B cell (primary cell): ENCODE measurements at regions not wholly inside any gene's neighbourhood (a gene's known extent, or its start where the extent isn't known, plus 50 kb on each side); places are given as distances from the start of the nearest gene placed in this dataset.

Experiments
- ATAC-seq: fragments of 200-7000 bp; cut with Tn5 transposase; one replicate; pipeline ENCODE4 v1.10.0; 2021; ENCODE audit warnings: low read depth, mild to moderate bottlenecking, moderate number of reproducible peaks, moderate library complexity
- CTCF ChIA-PET: fragments of 350-600 bp; sonication (Branson Sonifier 250); formaldehyde crosslinking; loops from one replicate; lab custom pipeline; 2021; ENCODE audit warnings: antibody characterized with exemption, inconsistent platforms; lab: Charles Lee
- POLR2A ChIA-PET: fragments of 350-600 bp; sonication (Branson Sonifier 250); formaldehyde crosslinking; loops from one replicate; lab custom pipeline; 2021; ENCODE audit warnings: antibody characterized with exemption; lab: Charles Lee
- DNase-seq: peaks from one replicate; pipeline ENCODE4 v3.0.0; 2013
- H2AFZ ChIP-seq: 2 replicates; pipeline ENCODE4 v1.6.1; 2012; ENCODE audit warnings: mild to moderate bottlenecking, low read depth, low read length; ENCODE audit not compliant: insufficient read depth, poor library complexity, severe bottlenecking
- H3K27ac ChIP-seq, 2 donors: 1 replicate in 1 of 2; 2 replicates in 1 of 2; pipeline ENCODE4 v1.5.1; 2012 to 2013; ENCODE audit warnings: low read length in 2 of 2, mild to moderate bottlenecking in 2 of 2, moderate library complexity in 1 of 2
- H3K27me3 ChIP-seq, 4 experiments: fragments of 200-600 bp in 1 of 4; sonication (generic) in 1 of 4; replicated peaks in 1 of 4; 1 replicate in 2 of 4; 2 replicates in 2 of 4; pipeline versions ENCODE4 v1.6.1 to v1.7.0; 2013 to 2016; ENCODE audit warnings: low read length in 3 of 4, mild to moderate bottlenecking in 2 of 4, mixed read lengths in 1 of 4, moderate library complexity in 1 of 4; ENCODE audit not compliant: insufficient read depth in 4 of 4, control insufficient read depth in 3 of 4; ENCODE audit errors: control extremely low read depth in 1 of 4
- H3K36me3 ChIP-seq, 2 experiments: replicated peaks in 1 of 2; 1 replicate in 1 of 2; 2 replicates in 1 of 2; pipeline versions ENCODE4 v1.6.1 to v1.7.1; 2013; ENCODE audit warnings: low read length in 1 of 2; ENCODE audit not compliant: insufficient read depth in 2 of 2, control insufficient read depth in 1 of 2; ENCODE audit errors: control extremely low read depth in 1 of 2, extremely low read depth in 1 of 2
- H3K4me1 ChIP-seq, 2 donors: fragments of 200-600 bp in 1 of 2; sonication (generic) in 1 of 2; 1 replicate in 1 of 2; 2 replicates in 1 of 2; pipeline versions ENCODE4 v1.5.1 to v1.6.1; 2013 to 2017; ENCODE audit warnings: low read length in 2 of 2; ENCODE audit not compliant: control insufficient read depth in 2 of 2, insufficient read depth in 2 of 2
- H3K4me2 ChIP-seq: replicated peaks from 2 replicates; pipeline ENCODE3; 2012; ENCODE audit warnings: mild to moderate bottlenecking, low read depth, low read length; ENCODE audit not compliant: poor library complexity, severe bottlenecking
- H3K4me3 ChIP-seq, 5 experiments: fragments of 200-600 bp in 1 of 5; sonication (generic) in 1 of 5; 1 replicate in 3 of 5; 2 replicates in 2 of 5; pipeline versions ENCODE4 v1.5.1 to v1.7.0; 2011 to 2016; ENCODE audit warnings: low read length in 4 of 5, mild to moderate bottlenecking in 4 of 5, low read depth in 2 of 5, control low read depth in 1 of 5, moderate library complexity in 1 of 5; ENCODE audit not compliant: insufficient read depth in 1 of 5; ENCODE audit errors: control extremely low read depth in 1 of 5, extremely low read depth in 1 of 5
- H3K79me2 ChIP-seq: fragments of 200-600 bp; sonication (generic); one replicate; pipeline ENCODE4 v1.6.0; 2016; ENCODE audit warnings: low read length; ENCODE audit not compliant: control insufficient read depth, insufficient read depth
- H3K9ac ChIP-seq: fragments of 200-600 bp; sonication (generic); 2 replicates; pipeline ENCODE4 v1.6.1; 2017; ENCODE audit warnings: mild to moderate bottlenecking, low read length, moderate library complexity
- H3K9me3 ChIP-seq, 3 donors: one replicate each; pipeline versions ENCODE4 v1.6.1 to v1.7.1; 2013; ENCODE audit warnings: low read length in 2 of 3; ENCODE audit not compliant: control insufficient read depth in 2 of 3, insufficient read depth in 1 of 3; ENCODE audit errors: control extremely low read depth in 1 of 3
- H4K20me1 ChIP-seq: 2 replicates; pipeline ENCODE4 v1.6.0; 2012; ENCODE audit warnings: mild to moderate bottlenecking, low read length; ENCODE audit not compliant: insufficient read depth, control insufficient read depth, poor library complexity, severe bottlenecking
- H3K27ac Mint-ChIP-seq: one replicate; pipeline ENCODE4 v1.8.0; 2021; ENCODE audit warnings: mixed read lengths
- H3K27me3 Mint-ChIP-seq: one replicate; pipeline ENCODE4 v1.8.0; 2021; ENCODE audit warnings: mixed read lengths
- H3K4me1 Mint-ChIP-seq: one replicate; pipeline ENCODE4 v1.8.0; 2021; ENCODE audit warnings: mixed read lengths
- H3K4me3 Mint-ChIP-seq: one replicate; pipeline ENCODE4 v1.8.0; 2021; ENCODE audit warnings: mixed read lengths
- H3K9me3 Mint-ChIP-seq: one replicate; pipeline ENCODE4 v1.8.0; 2022; ENCODE audit warnings: mixed read lengths; ENCODE audit not compliant: insufficient read depth
- EZH2 ChIP-seq: IDR thresholded peaks from 2 replicates; pipeline ENCODE4 v1.6.1; 2012; ENCODE audit warnings: borderline replicate concordance, low read depth, mild to moderate bottlenecking, moderate library complexity, low read length; ENCODE audit not compliant: insufficient read depth, poor library complexity, severe bottlenecking
- WGBS: methylation state at CpG from one replicate; pipeline ENCODE4 v1.1.5; 2013; ENCODE audit warnings: missing lambda C conversion rate; ENCODE audit not compliant: insufficient coverage; 5-methylcytosine and 5-hydroxymethylcytosine counted together
- intact Hi-C: fragments of 100-400 bp; cut with micrococcal nuclease; formaldehyde crosslinking; loops from one replicate; pipeline ENCODE4 v1.10.0; 2022
- TF ChIP-seq, protein P1 (sequence below): fragments of 200-600 bp; IDR thresholded peaks from one replicate; pipeline ENCODE4 v1.8.0; 2022; ENCODE audit warnings: antibody characterized with exemption, mild to moderate bottlenecking

DNA sequence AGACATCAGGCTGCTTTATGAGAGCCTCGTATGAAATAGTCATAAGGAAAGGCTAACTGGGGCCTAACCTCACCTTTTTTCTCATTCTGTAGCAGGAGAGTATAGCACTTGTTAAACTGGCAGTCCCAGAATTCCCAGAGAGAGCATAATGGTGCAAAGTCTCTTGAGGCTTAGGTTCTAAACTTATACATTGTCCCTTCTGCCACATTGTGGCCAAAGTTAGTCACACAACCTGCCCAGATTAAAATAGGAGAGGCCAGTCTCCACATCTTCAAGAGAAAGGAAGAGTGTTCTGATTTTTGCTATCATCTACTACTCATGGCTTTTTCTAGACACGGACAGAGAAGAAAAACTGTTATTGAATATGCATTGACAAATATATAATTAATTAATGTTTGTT, 1588.9 kb upstream of the PCDH7 start:
- no CpG with 5 or more reads among the region's 2 CpGs for WGBS
- Histone ChIP-seq H4K20me1 (no peaks in the 10 kb centered on the region), H3K36me3 (no peaks in the 10 kb centered on the region), H3K9me3 (no peaks in the 10 kb centered on the region), H3K79me2 (no peaks in the 10 kb centered on the region), H3K27ac (no peak overlapping the region), H3K27me3 (no peaks in the 10 kb centered on the region), H3K9ac (no peak overlapping the region), H2AFZ (no peak overlapping the region), H3K4me3 (no peak overlapping the region), H3K4me1 (no peaks in the 10 kb centered on the region), H3K4me2 (no peak overlapping the region)
- Mint-ChIP-seq H3K4me1 (no peaks in the 10 kb centered on the region), H3K27ac (no peak overlapping the region), H3K4me3 (no peak overlapping the region), H3K9me3 (no peaks in the 10 kb centered on the region), H3K27me3 (no peaks in the 10 kb centered on the region)
- no peak for TF ChIP-seq EZH2
- TF ChIP-seq, protein P1, sequence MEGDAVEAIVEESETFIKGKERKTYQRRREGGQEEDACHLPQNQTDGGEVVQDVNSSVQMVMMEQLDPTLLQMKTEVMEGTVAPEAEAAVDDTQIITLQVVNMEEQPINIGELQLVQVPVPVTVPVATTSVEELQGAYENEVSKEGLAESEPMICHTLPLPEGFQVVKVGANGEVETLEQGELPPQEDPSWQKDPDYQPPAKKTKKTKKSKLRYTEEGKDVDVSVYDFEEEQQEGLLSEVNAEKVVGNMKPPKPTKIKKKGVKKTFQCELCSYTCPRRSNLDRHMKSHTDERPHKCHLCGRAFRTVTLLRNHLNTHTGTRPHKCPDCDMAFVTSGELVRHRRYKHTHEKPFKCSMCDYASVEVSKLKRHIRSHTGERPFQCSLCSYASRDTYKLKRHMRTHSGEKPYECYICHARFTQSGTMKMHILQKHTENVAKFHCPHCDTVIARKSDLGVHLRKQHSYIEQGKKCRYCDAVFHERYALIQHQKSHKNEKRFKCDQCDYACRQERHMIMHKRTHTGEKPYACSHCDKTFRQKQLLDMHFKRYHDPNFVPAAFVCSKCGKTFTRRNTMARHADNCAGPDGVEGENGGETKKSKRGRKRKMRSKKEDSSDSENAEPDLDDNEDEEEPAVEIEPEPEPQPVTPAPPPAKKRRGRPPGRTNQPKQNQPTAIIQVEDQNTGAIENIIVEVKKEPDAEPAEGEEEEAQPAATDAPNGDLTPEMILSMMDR = no peak
- ChIA-PET POLR2A (no interaction called here), CTCF (no interaction called here)
- DNase-seq (no peak), ATAC-seq (no peak)
- intact Hi-C loops = no loop called here

DNA sequence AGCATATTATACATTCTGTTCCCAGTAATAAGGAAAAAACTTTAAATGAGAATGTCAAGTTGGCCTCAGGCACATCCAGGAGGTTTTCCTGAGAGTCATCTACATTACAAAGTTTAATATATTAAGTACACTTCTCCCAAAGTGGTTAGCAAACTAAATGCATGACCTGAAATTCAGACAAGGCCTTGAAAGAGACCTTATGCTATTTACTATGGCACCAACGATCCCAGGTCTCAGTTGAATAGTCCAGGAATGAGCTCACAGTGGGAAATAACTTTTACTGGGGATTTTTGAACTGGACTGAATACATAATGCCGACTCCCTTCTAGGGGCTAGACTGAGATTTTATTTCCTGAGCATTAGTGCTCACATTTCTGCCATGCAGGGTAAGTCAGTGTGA, 1577.5 kb upstream of the PCDH7 start:
- no peaks in the 10 kb centered on the region for H3K27me3 Mint-ChIP-seq
- H4K20me1 ChIP-seq = no peaks in the 10 kb centered on the region
- H3K9me3 Mint-ChIP-seq = peaks cover 5% of the 10 kb centered on the region
- TF ChIP-seq EZH2 = no peak
- TF ChIP-seq, protein P1 = no peak
- ChIA-PET POLR2A (no interaction called here), CTCF (no interaction called here)
- DNase-seq (no peak), ATAC-seq (no peak)
- H3K4me3 Mint-ChIP-seq = no peak overlapping the region
- 100% methylated on average over 1 of the region's 2 CpGs for WGBS
- H2AFZ ChIP-seq = no peak overlapping the region
- no peaks in the 10 kb centered on the region for H3K27me3 ChIP-seq
- no peak overlapping the region for H3K27ac Mint-ChIP-seq
- H3K4me1 Mint-ChIP-seq = no peaks in the 10 kb centered on the region
- no peaks in the 10 kb centered on the region for H3K4me1 ChIP-seq
- H3K27ac ChIP-seq = no peak overlapping the region
- no peaks in the 10 kb centered on the region for H3K79me2 ChIP-seq
- H3K9me3 ChIP-seq = no peaks in the 10 kb centered on the region
- no peaks in the 10 kb centered on the region for H3K36me3 ChIP-seq
- H3K4me2 ChIP-seq = no peak overlapping the region
- no peak overlapping the region for H3K9ac ChIP-seq
- intact Hi-C loops = no loop called here
- H3K4me3 ChIP-seq = no peak overlapping the region
